MCF 10A (cell line): ENCODE measurements at regions not wholly inside any gene's neighbourhood (a gene's known extent, or its start where the extent isn't known, plus 50 kb on each side); places are given as distances from the start of the nearest gene placed in this dataset.

ENCODE experiments used
- BruUV-seq: library from RNA; stranded (reverse); fragments of 400-500 nt; replicated peaks from 2 replicates; lab custom pipeline; 2021; lab: Mats Ljungman, UMichigan
- CTCF ChIA-PET: fragments of 300-600 bp; sonication (Branson Sonifier 250); formaldehyde crosslinking; extraction: SDS; loops from one replicate; lab custom pipeline; 2021; ENCODE audit warnings: antibody characterized with exemption, inconsistent platforms; lab: Yijun Ruan, JAX
- POLR2A ChIA-PET: fragments of 300-600, 350-650 bp; sonication (Branson Sonifier 250); formaldehyde crosslinking; extraction: SDS; loops from one replicate; lab custom pipeline; 2020; ENCODE audit warnings: antibody characterized with exemption, inconsistent platforms; lab: Yijun Ruan, JAX
- DNase-seq: peaks from one replicate; pipeline ENCODE4 v3.0.0-alpha.2; 2018; ENCODE audit not compliant: unreplicated experiment
- H3K27ac Mint-ChIP-seq: one replicate; pipeline ENCODE4 v1.8.0; 2022; ENCODE audit warnings: mild to moderate bottlenecking, low read depth, mixed read lengths; ENCODE audit not compliant: unreplicated experiment
- H3K27me3 Mint-ChIP-seq: one replicate; pipeline ENCODE4 v1.8.0; 2022; ENCODE audit warnings: mixed read lengths; ENCODE audit not compliant: insufficient read depth, unreplicated experiment
- H3K36me3 Mint-ChIP-seq: one replicate; pipeline ENCODE4 v1.8.0; 2022; ENCODE audit warnings: mild to moderate bottlenecking, moderate library complexity, mixed read lengths; ENCODE audit not compliant: insufficient read depth, unreplicated experiment
- H3K4me1 Mint-ChIP-seq: one replicate; pipeline ENCODE4 v1.8.0; 2022; ENCODE audit warnings: mixed read lengths; ENCODE audit not compliant: insufficient read depth, unreplicated experiment
- H3K4me3 Mint-ChIP-seq: one replicate; pipeline ENCODE4 v1.8.0; 2022; ENCODE audit warnings: mild to moderate bottlenecking, moderate library complexity, mixed read lengths; ENCODE audit not compliant: unreplicated experiment
- H3K9me3 Mint-ChIP-seq: one replicate; pipeline ENCODE4 v1.8.0; 2022; ENCODE audit warnings: mixed read lengths; ENCODE audit not compliant: unreplicated experiment
- CTCF ChIP-seq: fragments of 200-600 bp; IDR thresholded peaks from one replicate; pipeline ENCODE4 v1.8.0; 2022; ENCODE audit warnings: antibody characterized with exemption, mild to moderate bottlenecking; ENCODE audit not compliant: unreplicated experiment
- intact Hi-C: fragments of 100-400 bp; cut with micrococcal nuclease; formaldehyde crosslinking; loops from 2 replicates; pipeline ENCODE4 v1.14.1; 2022

- Mint-ChIP-seq H3K27ac (no peak overlapping the region), H3K9me3 (no peaks in the 10 kb centered on the region), H3K27me3 (no peaks in the 10 kb centered on the region), H3K36me3 (no peaks in the 10 kb centered on the region), H3K4me1 (peaks cover 5% of the 10 kb centered on the region), H3K4me3 (no peak overlapping the region)
- TF ChIP-seq CTCF = no peak
- CTCF ChIA-PET = interaction anchor here (0.6 to 1.0 kb wide), 4 partner anchors 31 to 556 kb away, joined by 3 to 4 read pairs (median 3); no protein-coding TSS in a partner anchor
- no TSS peak for BruUV-seq
- intact Hi-C loops = no loop called here
- no peak for DNase-seq
- POLR2A ChIA-PET = no interaction called here
Observed at GRCh38 chr14:39582028-39582654, 149.9 kb upstream of the FBXO33 start.

- peak; percentile 31 for TF ChIP-seq CTCF
- Mint-ChIP-seq H3K27me3 (no peaks in the 10 kb centered on the region), H3K9me3 (no peaks in the 10 kb centered on the region), H3K4me3 (no peak overlapping the region), H3K27ac (no peak overlapping the region), H3K36me3 (no peaks in the 10 kb centered on the region), H3K4me1 (peaks cover 5% of the 10 kb centered on the region)
- CTCF ChIA-PET = interaction anchor here (0.6 to 1.0 kb wide), 4 partner anchors 13 to 158 kb away, joined by 3 to 4 read pairs (median 3); no protein-coding TSS in a partner anchor
- POLR2A ChIA-PET = no interaction called here
- intact Hi-C loops = no loop called here
- no TSS peak for BruUV-seq
- peak; percentile 11 for DNase-seq
Observed at GRCh38 chr14:39581474-39581873, 149.2 kb upstream of the FBXO33 start.

- TF ChIP-seq CTCF = no peak
- peaks cover 4% of the 10 kb centered on the region for H3K9me3 Mint-ChIP-seq
- BruUV-seq = no TSS peak
- intact Hi-C loops = no loop called here
- H3K27me3 Mint-ChIP-seq = no peaks in the 10 kb centered on the region
- H3K4me3 Mint-ChIP-seq = no peak overlapping the region
- ChIA-PET CTCF (interaction anchor here (0.6 to 1.0 kb wide), 3 partner anchors 12 to 25 kb away, joined by 3 to 4 read pairs (median 3); no protein-coding TSS in a partner anchor), POLR2A (interaction anchor here (0.7 kb wide), 1 partner anchor 949 kb away, joined by 3 read pairs; no protein-coding TSS in a partner anchor)
- peaks cover 5% of the 10 kb centered on the region for H3K4me1 Mint-ChIP-seq
- H3K36me3 Mint-ChIP-seq = no peaks in the 10 kb centered on the region
- DNase-seq = no peak
- no peak overlapping the region for H3K27ac Mint-ChIP-seq
Observed at GRCh38 chr14:39580696-39581095, 148.5 kb upstream of the FBXO33 start.

- Mint-ChIP-seq H3K27ac (no peak overlapping the region), H3K27me3 (no peaks in the 10 kb centered on the region), H3K9me3 (peaks cover 8% of the 10 kb centered on the region), H3K4me1 (peaks cover 5% of the 10 kb centered on the region), H3K36me3 (no peaks in the 10 kb centered on the region), H3K4me3 (no peak overlapping the region)
- ChIA-PET CTCF (no interaction called here), POLR2A (interaction anchor here (0.6 kb wide), 1 partner anchor 116 kb away, joined by 3 read pairs; no protein-coding TSS in a partner anchor)
- intact Hi-C loops = no loop called here
- no TSS peak for BruUV-seq
- TF ChIP-seq CTCF = no peak
- peak; percentile 38 for DNase-seq
Observed at GRCh38 chr14:39576736-39577135, 144.5 kb upstream of the FBXO33 start.
